NCI-H146 (cell line): ENCODE measurements at regions not wholly inside any gene's neighbourhood (a gene's known extent, or its start where the extent isn't known, plus 50 kb on each side); places are given as distances from the start of the nearest gene placed in this dataset.

ENCODE experiments used
- DNase-seq: peaks from one replicate; lab custom pipeline; 2025; lab: John Stamatoyannopoulos, UW

DNA sequence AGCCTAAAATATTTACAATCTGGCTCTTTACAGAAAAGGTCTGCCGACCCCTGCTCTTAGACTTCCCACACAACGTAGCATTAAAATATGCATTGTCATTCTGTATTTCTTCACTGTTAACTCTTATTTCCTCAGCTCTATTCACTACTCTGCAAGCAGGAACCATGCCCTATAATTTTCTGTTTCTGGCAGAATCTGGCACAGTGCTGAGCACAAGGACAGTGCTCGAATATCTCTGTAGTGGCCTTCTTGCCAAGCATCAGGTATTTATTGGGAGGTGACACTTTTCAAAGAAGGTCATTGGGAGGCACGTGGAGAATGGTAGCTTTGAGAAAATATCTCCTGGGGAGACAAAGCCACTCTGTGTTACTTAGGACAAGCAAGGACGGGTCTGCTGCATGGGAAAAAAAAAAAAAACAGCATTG lies 77.9 kb downstream of the PSMG1 start:
- no peak for DNase-seq

DNA sequence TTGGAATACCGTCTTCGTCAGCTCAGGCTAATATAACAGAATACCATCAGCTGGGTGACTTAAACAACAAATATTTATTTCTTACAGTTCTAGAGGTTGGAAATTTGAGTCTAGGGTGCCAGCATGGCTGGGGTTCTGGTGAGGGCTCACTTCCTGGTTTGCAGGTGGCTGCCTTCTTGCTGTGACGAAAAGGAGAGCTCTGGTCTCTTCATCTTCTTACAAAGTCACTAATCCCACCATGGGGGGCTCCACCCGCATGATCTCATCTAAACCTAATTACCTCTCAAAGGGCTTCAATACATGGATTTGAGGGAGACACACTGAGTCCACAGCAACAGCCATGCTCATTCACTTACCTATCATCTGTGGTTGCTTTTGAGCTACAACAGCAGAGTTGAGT lies 78.3 kb downstream of the PSMG1 start:
- no peak for DNase-seq

- DNase-seq: no peak
These were observed 79.6 kb downstream of the PSMG1 start for GRCh38 chr21:39103689-39104088.

GRCh38 chr21:39099859-39100258 lies 83.4 kb downstream of the PSMG1 start:
- no peak for DNase-seq

DNA sequence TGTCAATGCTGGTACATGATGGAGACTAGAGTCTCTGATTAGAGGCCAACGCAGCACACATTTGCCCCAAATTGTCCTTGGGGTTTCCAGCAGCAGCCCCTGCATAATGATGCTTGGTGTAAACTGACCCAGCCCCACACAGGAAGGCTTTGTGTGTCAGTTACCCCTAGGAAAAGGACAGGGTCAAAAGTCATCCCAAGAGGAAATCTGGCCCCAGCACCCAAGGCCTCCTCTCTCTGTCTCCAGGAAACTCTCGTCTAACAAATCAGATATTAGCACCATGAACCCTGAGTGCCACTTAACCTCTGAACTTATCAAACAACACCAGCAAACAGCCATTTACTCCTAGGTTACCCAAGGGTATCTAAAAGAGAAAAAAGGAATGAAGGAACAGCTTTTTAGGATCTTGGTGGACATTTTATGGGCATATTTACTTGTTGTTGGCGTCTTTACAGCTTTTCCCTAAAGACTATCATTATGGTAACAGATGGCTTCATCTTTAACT lies 84.5 kb downstream of the PSMG1 start:
- no peak for DNase-seq

DNA sequence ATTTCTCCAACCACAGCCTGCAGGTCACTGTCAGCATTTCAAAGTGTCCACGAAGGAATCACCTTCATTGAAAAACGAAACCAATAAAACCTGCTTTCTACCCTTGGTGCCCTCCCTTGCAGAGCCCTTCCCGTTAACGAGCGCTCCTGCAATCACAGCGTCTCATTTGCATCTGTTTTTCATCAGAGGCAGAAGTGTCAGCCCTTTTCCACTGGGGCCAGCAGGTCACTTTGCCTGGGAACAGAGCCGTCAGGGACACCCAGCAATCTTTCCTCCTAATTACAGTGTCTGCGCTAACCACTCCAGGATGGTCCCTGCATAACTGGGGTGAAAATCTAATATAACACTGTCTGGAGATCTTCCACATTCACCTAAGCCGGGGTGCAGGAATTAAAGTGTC lies 85.3 kb downstream of the PSMG1 start:
- DNase-seq: no peak

DNA sequence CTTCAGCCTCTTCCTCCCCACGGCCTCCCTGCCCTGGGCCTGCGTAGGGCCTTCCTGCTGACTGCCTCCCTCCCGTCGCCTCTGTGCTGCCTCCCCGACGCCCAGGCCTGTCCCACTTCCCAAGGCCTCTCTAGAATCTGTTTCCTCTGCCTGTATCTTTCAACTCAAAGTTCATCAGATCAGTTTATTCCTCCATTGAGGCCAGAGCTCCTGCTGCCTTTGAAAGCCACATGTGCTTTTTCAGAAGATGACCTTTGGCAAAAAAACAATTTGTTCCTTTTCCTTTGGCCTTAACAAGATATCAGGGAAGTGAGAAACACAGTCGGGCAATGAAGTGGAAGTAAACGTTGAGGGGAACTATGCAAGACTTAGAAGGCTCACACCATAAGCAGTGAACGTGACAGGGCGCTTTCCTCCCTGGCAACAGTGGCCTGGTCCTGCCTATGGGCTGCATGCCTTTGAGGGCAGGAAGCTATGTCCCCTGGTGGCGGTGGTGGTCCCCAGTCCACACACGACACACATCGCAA lies 85.9 kb downstream of the PSMG1 start:
- no peak for DNase-seq

DNA sequence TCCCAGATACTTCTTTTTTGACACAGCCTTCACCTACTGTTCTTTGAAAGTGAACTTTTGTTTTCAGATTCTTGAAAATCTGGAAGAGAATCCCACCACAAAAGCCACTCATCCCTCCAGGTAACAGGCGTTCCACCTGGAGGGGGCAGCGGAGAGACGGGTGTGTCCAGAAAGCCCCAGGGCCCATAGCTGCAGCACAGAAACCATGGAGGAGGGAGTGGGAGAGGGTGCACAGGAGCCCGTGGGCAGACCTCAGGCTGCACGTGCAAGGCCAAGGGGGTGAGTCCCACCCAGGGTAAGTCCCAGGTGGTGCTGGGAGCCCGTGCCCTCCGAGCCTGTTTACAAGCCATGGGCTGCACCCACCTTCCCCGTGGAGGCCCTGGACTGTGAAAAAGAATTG lies 86.5 kb downstream of the PSMG1 start:
- DNase-seq: no peak

- DNase-seq: no peak
These were observed 87.6 kb downstream of the PSMG1 start for GRCh38 chr21:39095681-39096080.

DNA sequence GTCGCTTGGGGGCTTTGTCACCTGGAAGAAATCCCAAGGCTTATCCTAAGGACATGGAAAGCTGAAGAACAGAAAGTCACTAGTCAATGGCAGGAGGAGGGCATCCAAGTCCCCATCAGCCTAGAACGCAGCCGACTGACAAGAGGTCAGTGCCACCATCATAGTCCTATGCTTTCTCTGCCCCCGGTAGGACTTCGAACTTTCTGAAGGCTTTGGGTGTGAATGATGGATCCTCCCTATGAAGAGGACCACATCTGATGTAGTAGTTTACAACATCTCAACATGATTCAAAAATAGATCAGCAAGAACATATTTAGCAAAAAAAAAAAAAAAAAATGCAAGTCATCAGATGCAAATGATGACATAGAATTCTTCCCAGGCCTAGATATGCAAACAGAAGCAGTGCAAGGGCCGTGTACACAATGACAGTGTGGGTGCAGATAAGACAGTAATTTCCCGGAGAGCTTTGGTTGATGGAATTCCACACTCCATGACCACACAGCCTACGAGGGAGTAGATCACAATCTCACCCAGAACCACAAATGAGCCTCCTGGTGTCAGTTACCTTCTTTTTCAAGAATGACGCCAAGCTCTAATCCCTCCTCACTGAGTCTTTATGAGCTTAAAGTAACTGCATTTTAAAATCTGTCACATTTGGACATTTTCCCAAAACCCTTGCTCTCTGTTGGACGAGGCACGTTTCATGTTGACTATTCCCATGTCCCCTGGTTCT lies 88.2 kb downstream of the PSMG1 start:
- peak; percentile 53 for DNase-seq

DNA sequence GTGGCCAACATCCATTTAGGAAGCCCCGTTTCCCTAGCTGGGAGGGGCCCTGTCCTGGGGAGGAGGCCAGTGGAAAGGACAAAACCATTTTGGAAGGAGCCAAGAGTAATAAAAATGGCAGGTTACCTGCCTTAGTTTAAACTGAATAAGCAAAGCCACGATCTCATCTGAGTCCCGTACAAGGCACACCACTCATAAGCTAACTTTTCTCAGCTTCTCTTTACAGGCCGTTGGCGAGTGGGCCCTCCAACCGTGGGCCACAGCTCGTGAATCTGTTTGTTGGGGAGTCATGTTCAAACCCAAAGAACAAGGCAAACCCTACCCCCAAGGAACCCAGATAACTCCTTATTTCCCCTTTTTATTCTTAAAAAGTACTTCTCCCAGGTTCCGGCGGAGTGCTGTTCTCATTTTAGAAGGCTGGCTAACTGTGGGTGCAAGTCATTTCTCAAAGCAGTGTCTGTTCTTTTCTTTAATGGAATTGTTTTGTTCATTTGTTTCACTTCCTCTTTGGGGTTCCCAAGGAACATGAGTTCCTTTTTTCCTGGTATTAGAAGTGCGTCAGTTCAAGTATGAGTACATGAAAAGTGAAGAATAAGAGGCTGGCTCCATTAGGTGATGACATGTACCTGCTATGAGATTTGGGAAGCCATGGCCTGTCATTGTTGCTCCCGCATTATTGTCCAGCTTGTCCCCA lies 89.0 kb downstream of the PSMG1 start:
- DNase-seq: no peak

- no peak for DNase-seq
These were observed 89.7 kb downstream of the PSMG1 start for GRCh38 chr21:39093526-39093925.

DNA sequence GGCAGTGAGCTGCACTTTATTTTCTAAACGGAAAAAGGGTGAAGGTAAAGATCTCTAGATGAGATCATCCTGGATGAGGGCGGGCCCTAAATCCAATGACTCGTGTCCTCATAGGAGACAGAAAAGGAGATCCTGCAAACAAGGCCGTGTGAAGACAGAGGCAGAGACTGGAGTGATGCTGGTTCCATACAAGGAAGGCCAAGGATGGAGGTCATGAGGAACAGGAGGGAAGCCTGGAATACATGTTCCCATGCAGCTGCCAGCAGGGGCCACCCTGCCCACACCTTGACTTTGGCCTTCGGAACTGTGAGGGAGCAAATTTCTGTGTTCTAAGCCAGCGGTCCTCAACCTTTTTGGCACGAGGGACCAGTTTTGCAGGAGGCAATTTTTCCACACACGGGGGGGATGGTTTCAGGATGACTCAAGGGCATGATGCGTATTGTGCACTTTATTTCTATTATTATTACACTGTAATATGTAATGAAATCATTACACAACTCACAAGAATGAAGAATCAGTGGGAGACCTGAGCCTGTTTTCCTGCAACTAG lies 94.3 kb downstream of the PSMG1 start:
- no peak for DNase-seq

DNA sequence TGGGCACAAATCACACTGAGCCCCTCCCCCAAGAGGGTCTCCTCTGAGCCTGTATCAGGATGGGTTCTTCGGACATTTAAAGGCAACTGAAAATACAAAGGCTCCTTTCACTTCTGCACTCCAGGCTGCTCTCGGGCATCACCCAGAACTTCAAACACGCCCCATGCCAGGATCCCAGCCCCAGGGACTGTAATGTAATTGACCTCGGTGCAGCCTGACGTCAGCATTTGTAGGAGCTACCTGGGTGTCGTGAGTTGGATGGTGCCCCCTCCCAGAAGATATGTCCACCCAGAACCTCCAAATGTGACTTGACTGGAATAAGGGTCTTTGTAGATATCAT lies 95.2 kb downstream of the PSMG1 start:
- DNase-seq: no peak

GRCh38 chr21:39087238-39088030 lies 95.8 kb downstream of the PSMG1 start:
- DNase-seq: no peak

DNA sequence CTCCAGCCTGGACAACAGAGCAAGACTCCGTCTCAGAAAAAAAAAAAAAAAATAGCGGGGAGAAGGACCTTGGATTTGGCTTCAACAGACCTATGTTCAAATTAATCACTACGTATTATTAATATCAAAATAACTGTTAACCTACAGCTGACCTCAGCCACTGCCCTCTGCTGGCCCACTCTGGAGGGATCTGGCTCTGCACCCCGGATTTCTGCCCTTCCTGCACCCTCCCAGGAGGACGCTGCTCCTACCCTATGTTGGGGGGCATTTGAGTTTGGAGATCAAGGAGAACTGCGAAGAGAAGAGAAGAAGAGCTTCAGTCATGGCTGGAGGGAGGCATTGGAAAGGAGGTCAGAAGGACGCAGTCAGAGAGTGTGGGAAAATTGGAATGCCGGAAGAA lies 96.7 kb downstream of the PSMG1 start:
- no peak for DNase-seq

DNA sequence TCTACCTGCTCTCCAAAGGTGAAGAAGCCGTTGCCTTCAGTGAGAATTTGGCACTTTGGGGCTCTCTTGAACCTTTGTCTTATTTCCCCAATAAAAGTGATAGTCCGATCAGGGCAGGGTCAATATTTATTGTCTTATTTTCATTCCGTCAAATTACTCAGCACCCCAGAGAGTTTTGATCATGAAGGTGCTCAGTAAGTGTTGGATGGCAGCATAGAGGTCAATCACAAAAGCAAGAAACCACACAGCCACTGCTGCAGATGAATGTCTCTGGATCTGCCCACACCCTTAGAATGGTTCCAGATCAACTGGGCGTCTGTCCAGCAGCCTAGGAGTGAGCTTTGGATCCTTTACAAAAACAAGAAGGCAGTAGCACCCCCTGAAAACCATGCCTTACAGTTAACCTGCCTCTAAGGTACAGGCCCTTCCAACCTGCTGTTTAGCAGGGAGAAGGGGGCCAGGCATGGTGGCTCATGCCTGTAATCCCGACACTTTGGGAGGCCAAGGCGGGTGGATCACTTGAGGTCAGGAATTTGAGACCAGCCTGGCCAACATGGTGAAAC lies 97.3 kb downstream of the PSMG1 start:
- no peak for DNase-seq

DNA sequence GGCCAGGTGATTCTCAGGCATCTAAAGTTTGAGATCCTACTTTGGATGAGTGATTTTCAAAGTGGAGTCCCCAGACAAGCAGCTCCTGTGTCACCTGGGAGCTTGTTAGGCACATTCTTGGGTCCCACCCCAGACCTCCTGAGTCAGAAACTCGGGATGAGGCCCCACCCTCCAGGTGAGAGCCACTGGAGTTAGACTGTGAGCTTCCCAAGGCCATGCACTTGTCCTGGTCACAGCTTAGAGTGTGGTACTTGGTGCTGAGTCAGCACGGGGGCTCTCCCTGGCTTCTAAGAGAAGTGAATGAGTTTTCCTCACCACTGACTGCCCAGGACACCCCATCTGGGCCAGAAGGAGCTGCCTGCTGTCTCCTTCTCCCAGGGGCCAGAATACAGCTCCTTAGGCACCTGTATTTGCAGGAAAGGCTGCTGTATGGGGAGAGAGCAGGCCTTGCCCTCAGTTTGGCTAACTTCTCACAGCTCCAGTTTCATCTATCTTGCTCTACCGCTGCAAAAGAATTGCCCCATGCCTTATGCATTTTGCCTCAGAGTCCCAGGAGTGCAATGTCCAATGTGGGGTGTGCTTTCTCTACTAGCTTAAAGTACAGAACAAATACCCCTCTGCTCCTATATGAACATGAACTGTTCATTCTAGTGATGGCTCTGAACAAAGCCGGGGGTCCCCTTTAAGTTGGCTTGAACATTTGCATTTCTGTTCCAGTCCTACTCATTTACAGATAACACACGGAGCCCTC lies 98.1 kb downstream of the PSMG1 start:
- no peak for DNase-seq

DNA sequence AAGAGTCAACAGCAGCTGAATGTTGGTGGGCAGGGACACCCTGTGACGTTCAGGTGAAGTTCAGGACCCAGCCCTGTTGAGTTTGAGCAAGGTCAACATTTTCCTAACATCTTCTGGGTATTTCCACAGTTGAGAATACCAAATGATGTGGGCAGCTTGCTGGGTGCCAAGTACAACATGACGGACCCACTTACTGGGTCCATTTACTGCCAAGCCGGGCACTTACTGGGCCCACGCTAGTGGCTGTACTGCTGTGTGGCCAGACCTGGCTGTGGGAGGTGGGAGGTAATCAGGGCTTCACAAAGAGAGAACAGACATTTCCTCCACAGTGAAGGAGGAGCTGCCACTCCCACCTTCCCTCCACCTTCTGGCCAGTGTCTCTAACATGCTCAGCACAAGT lies 99.2 kb downstream of the PSMG1 start:
- no peak for DNase-seq

- DNase-seq: no peak
These were observed 99.8 kb downstream of the PSMG1 start for GRCh38 chr21:39083377-39084008.
